Activated CD8-positive, alpha-beta memory T cell treated with anti-CD3 and anti-CD28 coated beads, Interleukin-2, amount 10 ng/mL, durations not matched to agents 7 days and 5 days (primary cell): ENCODE measurements at regions not wholly inside any gene's neighbourhood (a gene's known extent, or its start where the extent isn't known, plus 50 kb on each side); places are given as distances from the start of the nearest gene placed in this dataset.

Experiments used
- ATAC-seq: fragments of 150-1000 bp; cut with Tn5 transposase; one replicate; pipeline ENCODE4 v1.10.0; 2021; ENCODE audit warnings: moderate library complexity
- CTCF ChIA-PET: fragments of 350-600 bp; sonication (Branson Sonifier 250); formaldehyde crosslinking; loops from one replicate; lab custom pipeline; 2021; ENCODE audit warnings: antibody characterized with exemption; lab: Charles Lee
- DNase-seq: peaks from one replicate; pipeline ENCODE4 v3.0.0-alpha.2; 2020
- H3K27ac Mint-ChIP-seq: one replicate; pipeline ENCODE4 v1.8.0; 2021; ENCODE audit warnings: mild to moderate bottlenecking, mixed read lengths
- H3K27me3 Mint-ChIP-seq: one replicate; pipeline ENCODE4 v1.8.0; 2021; ENCODE audit warnings: mixed read lengths
- H3K36me3 Mint-ChIP-seq: one replicate; pipeline ENCODE4 v1.8.0; 2021; ENCODE audit warnings: mild to moderate bottlenecking, mixed read lengths
- H3K4me1 Mint-ChIP-seq: one replicate; pipeline ENCODE4 v1.8.0; 2021; ENCODE audit warnings: mixed read lengths
- H3K4me3 Mint-ChIP-seq: one replicate; pipeline ENCODE4 v1.8.0; 2021; ENCODE audit warnings: mild to moderate bottlenecking, moderate library complexity, mixed read lengths
- H3K9me3 Mint-ChIP-seq: one replicate; pipeline ENCODE4 v1.8.0; 2022; ENCODE audit warnings: low read depth, mixed read lengths

DNA sequence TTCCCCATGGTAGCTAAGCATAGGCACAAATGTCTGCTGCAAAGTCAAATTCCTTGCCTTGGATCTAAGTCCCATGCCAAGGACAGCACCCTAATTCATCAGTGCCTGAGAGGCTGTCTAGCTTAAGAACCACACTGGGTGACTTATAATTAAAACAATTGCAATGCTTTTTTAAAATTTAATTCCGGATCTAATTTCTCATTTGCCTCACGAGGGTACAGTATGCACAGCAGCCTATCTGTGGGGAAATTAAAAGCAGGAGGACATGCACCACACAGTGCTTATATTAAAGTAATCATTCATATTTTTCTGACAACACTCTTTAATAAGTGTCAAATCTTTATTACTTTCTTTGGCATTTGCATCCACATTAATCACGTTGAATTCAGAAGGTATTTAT lies 378.8 kb downstream of the GPAM start:
- no peaks in the 10 kb centered on the region for H3K4me1 Mint-ChIP-seq
- no peaks in the 10 kb centered on the region for H3K27me3 Mint-ChIP-seq
- H3K4me3 Mint-ChIP-seq, result no peak overlapping the region
- no peaks in the 10 kb centered on the region for H3K36me3 Mint-ChIP-seq
- ATAC-seq, result no peak
- DNase-seq, result no peak
- H3K9me3 Mint-ChIP-seq, result no peaks in the 10 kb centered on the region
- no peak overlapping the region for H3K27ac Mint-ChIP-seq
- CTCF ChIA-PET, result no interaction called here

GRCh38 chr10:111811517-111811916 lies 372.0 kb downstream of the GPAM start:
- Mint-ChIP-seq H3K4me1 (no peaks in the 10 kb centered on the region), H3K9me3 (peaks cover 4% of the 10 kb centered on the region), H3K27ac (no peak overlapping the region), H3K4me3 (no peak overlapping the region), H3K36me3 (no peaks in the 10 kb centered on the region), H3K27me3 (no peaks in the 10 kb centered on the region)
- CTCF ChIA-PET, result no interaction called here
- DNase-seq (no peak), ATAC-seq (no peak)

DNA sequence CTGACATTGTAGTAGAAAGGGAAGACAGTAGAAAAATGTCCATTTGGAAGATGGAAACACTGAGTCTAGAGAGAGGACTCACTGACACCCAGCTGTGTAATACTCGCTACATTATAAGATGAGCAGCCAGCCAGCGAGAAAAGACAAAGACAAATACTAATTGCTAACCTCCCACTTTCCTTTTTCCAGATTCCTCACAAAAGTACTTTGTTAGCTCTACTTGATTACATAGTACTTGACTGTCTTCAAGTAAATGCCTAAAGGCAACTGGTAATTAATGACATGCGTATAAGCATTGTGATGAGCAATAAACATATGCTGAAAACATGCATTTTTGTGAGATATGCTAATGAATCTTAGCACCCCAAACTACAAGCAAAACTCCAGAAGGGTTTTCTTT lies 363.1 kb downstream of the GPAM start:
- H3K36me3 Mint-ChIP-seq, result no peaks in the 10 kb centered on the region
- no peaks in the 10 kb centered on the region for H3K4me1 Mint-ChIP-seq
- H3K4me3 Mint-ChIP-seq, result no peak overlapping the region
- DNase-seq (no peak), ATAC-seq (no peak)
- H3K27me3 Mint-ChIP-seq, result no peaks in the 10 kb centered on the region
- CTCF ChIA-PET, result no interaction called here
- H3K27ac Mint-ChIP-seq, result no peak overlapping the region
- H3K9me3 Mint-ChIP-seq, result no peaks in the 10 kb centered on the region

DNA sequence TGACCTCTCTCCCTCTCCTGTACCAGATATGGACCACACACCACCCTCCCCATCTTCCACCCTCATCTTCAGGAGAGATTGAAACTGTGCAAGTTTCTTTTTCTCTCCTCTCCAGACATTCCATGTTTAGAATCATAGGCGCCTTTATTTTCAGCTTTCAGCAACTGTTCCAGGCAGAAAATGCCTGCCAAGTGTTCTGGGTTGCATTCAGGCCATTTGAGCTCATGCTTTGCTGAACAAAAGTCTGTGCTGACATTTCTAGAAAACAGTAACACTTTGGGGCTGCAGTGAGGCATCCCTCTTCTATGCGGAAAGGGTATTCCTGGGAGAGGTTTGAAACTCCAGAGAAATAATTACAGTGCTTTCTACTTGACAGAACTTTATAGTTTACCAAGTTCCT lies 361.7 kb downstream of the GPAM start:
- CTCF ChIA-PET, result no interaction called here
- H3K4me3 Mint-ChIP-seq, result no peak overlapping the region
- H3K27ac Mint-ChIP-seq, result no peak overlapping the region
- H3K27me3 Mint-ChIP-seq, result no peaks in the 10 kb centered on the region
- H3K9me3 Mint-ChIP-seq, result no peaks in the 10 kb centered on the region
- no peaks in the 10 kb centered on the region for H3K4me1 Mint-ChIP-seq
- no peaks in the 10 kb centered on the region for H3K36me3 Mint-ChIP-seq
- DNase-seq (no peak), ATAC-seq (no peak)

DNA sequence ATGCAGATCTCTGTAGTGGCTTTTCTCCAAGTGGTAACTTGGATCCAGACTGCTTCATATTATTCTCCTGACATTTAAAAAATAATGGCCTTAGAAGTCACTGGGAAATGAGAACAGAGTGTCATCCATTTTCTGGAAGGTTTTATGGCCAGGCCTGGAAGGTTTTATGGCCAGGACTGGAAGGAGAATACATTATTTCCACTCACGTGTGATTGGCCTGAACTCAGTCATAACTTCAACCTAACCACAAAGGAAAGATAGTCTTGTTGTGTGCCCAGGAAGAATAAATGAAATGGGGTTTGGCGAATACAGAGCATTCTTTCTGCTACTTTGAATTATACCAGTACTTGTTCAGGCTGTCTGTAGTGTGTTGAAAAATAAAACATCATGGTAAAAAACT lies 360.9 kb downstream of the GPAM start:
- DNase-seq (no peak), ATAC-seq (no peak)
- H3K36me3 Mint-ChIP-seq, result no peaks in the 10 kb centered on the region
- CTCF ChIA-PET, result no interaction called here
- H3K27me3 Mint-ChIP-seq, result no peaks in the 10 kb centered on the region
- H3K4me3 Mint-ChIP-seq, result no peak overlapping the region
- no peak overlapping the region for H3K27ac Mint-ChIP-seq
- no peaks in the 10 kb centered on the region for H3K9me3 Mint-ChIP-seq
- no peaks in the 10 kb centered on the region for H3K4me1 Mint-ChIP-seq

- no peaks in the 10 kb centered on the region for H3K27me3 Mint-ChIP-seq
- no peaks in the 10 kb centered on the region for H3K9me3 Mint-ChIP-seq
- H3K4me3 Mint-ChIP-seq, result no peak overlapping the region
- CTCF ChIA-PET, result no interaction called here
- H3K27ac Mint-ChIP-seq, result no peak overlapping the region
- no peaks in the 10 kb centered on the region for H3K36me3 Mint-ChIP-seq
- DNase-seq, result no peak
- no peaks in the 10 kb centered on the region for H3K4me1 Mint-ChIP-seq
- no peak for ATAC-seq
These were observed 359.4 kb downstream of the GPAM start for GRCh38 chr10:111824128-111824527.

- H3K4me1 Mint-ChIP-seq, result no peaks in the 10 kb centered on the region
- H3K9me3 Mint-ChIP-seq, result no peaks in the 10 kb centered on the region
- H3K27ac Mint-ChIP-seq, result no peak overlapping the region
- no peaks in the 10 kb centered on the region for H3K36me3 Mint-ChIP-seq
- no peaks in the 10 kb centered on the region for H3K27me3 Mint-ChIP-seq
- H3K4me3 Mint-ChIP-seq, result no peak overlapping the region
- CTCF ChIA-PET, result no interaction called here
- no peak for ATAC-seq
- DNase-seq, result no peak
These were observed 353.2 kb downstream of the GPAM start for GRCh38 chr10:111830359-111830758.

DNA sequence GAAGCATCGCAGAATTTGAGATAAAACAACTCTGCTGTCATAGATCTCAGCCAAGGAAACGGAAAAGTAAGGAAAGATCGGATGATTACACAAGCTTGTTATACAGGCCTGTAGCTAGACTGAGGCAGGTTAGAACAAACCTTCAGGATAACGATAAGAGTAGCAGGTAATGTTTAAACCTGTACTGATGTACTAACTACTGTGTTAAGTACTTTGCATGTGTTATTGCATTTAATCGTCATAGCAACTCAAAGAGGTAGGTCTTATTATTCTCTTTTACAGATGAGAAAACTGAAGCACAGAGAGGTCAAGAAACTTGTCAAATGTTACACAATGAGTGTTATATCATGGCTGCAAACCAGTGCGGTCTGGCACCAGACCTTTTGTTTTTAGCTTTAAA lies 352.5 kb downstream of the GPAM start:
- H3K27me3 Mint-ChIP-seq, result no peaks in the 10 kb centered on the region
- H3K27ac Mint-ChIP-seq, result no peak overlapping the region
- H3K36me3 Mint-ChIP-seq, result no peaks in the 10 kb centered on the region
- CTCF ChIA-PET, result no interaction called here
- ATAC-seq, result no peak
- H3K4me1 Mint-ChIP-seq, result no peaks in the 10 kb centered on the region
- no peak for DNase-seq
- no peak overlapping the region for H3K4me3 Mint-ChIP-seq
- no peaks in the 10 kb centered on the region for H3K9me3 Mint-ChIP-seq

DNA sequence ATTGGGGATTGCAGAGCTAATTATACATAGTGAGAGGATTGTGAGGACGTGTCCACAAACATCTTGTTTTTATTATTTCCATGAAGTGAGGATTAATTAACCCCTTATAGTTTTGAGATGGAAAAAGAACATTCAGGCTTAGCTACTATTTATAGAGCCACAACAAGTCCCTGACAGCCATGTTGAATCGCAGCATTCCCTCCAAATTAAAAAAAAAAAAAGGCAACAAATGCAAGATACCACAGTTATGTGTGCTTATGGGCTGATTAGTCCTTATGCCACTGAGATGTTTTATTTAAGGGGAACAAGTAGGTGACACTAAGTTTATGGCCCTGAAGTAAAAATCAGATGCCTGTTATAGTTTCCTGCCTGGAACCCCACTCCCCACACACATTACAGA lies 350.3 kb downstream of the GPAM start:
- no peaks in the 10 kb centered on the region for H3K36me3 Mint-ChIP-seq
- CTCF ChIA-PET, result no interaction called here
- H3K27ac Mint-ChIP-seq, result no peak overlapping the region
- no peaks in the 10 kb centered on the region for H3K4me1 Mint-ChIP-seq
- DNase-seq (no peak), ATAC-seq (no peak)
- H3K9me3 Mint-ChIP-seq, result no peaks in the 10 kb centered on the region
- H3K4me3 Mint-ChIP-seq, result no peak overlapping the region
- H3K27me3 Mint-ChIP-seq, result no peaks in the 10 kb centered on the region

GRCh38 chr10:111835574-111835973 lies 348.0 kb downstream of the GPAM start:
- DNase-seq (no peak), ATAC-seq (no peak)
- Mint-ChIP-seq H3K36me3 (no peaks in the 10 kb centered on the region), H3K27me3 (no peaks in the 10 kb centered on the region), H3K27ac (no peak overlapping the region), H3K4me1 (no peaks in the 10 kb centered on the region), H3K4me3 (no peak overlapping the region), H3K9me3 (no peaks in the 10 kb centered on the region)
- CTCF ChIA-PET, result no interaction called here

DNA sequence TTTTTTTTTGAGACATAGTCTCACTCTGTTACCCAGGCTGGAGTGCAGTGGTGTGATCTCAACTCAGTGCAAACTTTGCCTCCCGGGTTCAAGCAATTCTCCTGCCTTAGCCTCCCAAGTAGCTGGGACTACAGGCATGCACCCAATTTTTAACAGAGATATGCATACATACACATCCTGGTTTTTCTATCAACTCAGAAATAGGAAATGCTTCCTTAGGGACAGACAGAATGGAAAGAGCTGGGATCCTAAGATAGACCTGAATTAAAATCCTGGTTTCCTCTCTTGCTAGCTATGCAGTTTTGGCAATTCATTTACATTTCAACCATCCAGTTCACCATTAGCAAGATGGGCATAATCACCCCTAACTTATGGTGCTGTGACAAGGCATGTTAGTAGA lies 347.5 kb downstream of the GPAM start:
- Mint-ChIP-seq H3K27ac (no peak overlapping the region), H3K36me3 (no peaks in the 10 kb centered on the region), H3K9me3 (no peaks in the 10 kb centered on the region), H3K27me3 (no peaks in the 10 kb centered on the region), H3K4me3 (no peak overlapping the region), H3K4me1 (no peaks in the 10 kb centered on the region)
- no peak for DNase-seq
- CTCF ChIA-PET, result no interaction called here
- ATAC-seq, result no peak

- Mint-ChIP-seq H3K36me3 (no peaks in the 10 kb centered on the region), H3K4me1 (no peaks in the 10 kb centered on the region), H3K27ac (no peak overlapping the region), H3K9me3 (no peaks in the 10 kb centered on the region), H3K4me3 (no peak overlapping the region), H3K27me3 (no peaks in the 10 kb centered on the region)
- DNase-seq, result no peak
- no peak for ATAC-seq
- CTCF ChIA-PET, result no interaction called here
These were observed 347.0 kb downstream of the GPAM start for GRCh38 chr10:111836571-111836970.

GRCh38 chr10:111837086-111837485 lies 346.5 kb downstream of the GPAM start:
- Mint-ChIP-seq H3K9me3 (no peaks in the 10 kb centered on the region), H3K4me1 (no peaks in the 10 kb centered on the region), H3K27me3 (no peaks in the 10 kb centered on the region), H3K4me3 (no peak overlapping the region), H3K27ac (no peak overlapping the region), H3K36me3 (no peaks in the 10 kb centered on the region)
- DNase-seq, result no peak
- ATAC-seq, result no peak
- CTCF ChIA-PET, result no interaction called here

DNA sequence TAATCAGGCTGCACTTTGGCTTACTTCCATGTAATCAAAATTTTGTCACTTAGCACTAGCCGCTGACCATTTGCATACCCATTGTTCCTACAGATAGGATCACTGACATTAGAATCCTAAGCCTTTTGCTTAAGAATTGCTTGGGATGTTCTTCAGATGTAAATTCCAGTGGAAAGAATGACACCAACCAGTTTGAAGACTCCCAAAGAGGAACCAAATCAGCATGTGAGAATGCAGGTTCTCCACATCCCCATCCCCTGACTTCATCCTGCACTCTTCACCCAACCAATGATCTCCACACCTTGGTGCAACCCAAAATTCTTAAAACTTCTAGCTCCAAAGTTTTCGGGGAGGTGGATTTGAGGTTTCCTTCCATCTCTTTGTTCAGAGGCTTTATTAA lies 345.6 kb downstream of the GPAM start:
- ATAC-seq (no peak), DNase-seq (no peak)
- Mint-ChIP-seq H3K9me3 (no peaks in the 10 kb centered on the region), H3K4me3 (no peak overlapping the region), H3K36me3 (no peaks in the 10 kb centered on the region), H3K4me1 (no peaks in the 10 kb centered on the region), H3K27me3 (no peaks in the 10 kb centered on the region), H3K27ac (no peak overlapping the region)
- CTCF ChIA-PET, result no interaction called here

DNA sequence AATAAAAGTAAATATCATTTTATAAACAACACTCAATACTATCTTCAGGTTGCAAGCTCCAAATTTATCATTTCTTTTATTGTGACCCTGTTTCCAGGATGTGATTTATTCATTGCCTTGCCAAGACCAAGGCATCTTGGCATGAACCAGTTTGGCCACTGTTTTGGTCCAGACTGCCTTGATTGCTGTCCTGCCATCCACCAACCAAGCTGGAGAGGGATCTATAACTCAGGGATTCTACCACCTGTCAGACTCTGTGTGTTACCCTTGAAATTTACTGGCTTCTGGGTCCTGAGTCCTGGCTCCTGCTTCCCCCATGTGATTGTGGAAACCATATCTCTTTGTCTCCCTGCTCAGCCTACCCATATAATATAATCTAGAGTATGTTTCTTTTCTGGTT lies 343.0 kb downstream of the GPAM start:
- Mint-ChIP-seq H3K36me3 (no peaks in the 10 kb centered on the region), H3K9me3 (no peaks in the 10 kb centered on the region), H3K27me3 (no peaks in the 10 kb centered on the region), H3K27ac (no peak overlapping the region), H3K4me1 (no peaks in the 10 kb centered on the region), H3K4me3 (no peak overlapping the region)
- CTCF ChIA-PET, result no interaction called here
- no peak for DNase-seq
- no peak for ATAC-seq
